Muscle layer of duodenum (tissue), 2 donors: ENCODE measurements at regions not wholly inside any gene's neighbourhood (a gene's known extent, or its start where the extent isn't known, plus 50 kb on each side); places are given as distances from the start of the nearest gene placed in this dataset.
"Not testable (repeated sequence)": the region's sequence is repeated elsewhere in the genome, so short reads cannot be mapped to it uniquely, and the experiment has no call there.

Experiments
- H3K27ac ChIP-seq: one replicate; pipeline ENCODE4 v1.7.0; 2013; ENCODE audit warnings: mild to moderate bottlenecking, low read length
- H3K27me3 ChIP-seq: one replicate; pipeline ENCODE4 v1.7.0; 2013; ENCODE audit warnings: low read depth, mild to moderate bottlenecking, control low read depth, low read length
- H3K36me3 ChIP-seq, 2 donors: one replicate each; pipeline ENCODE4 v1.7.0; 2013; ENCODE audit warnings: low read length in 2 of 2, control low read depth in 1 of 2, mild to moderate bottlenecking in 1 of 2; ENCODE audit not compliant: insufficient read depth in 2 of 2, control insufficient read depth in 1 of 2
- H3K4me1 ChIP-seq, 2 donors: one replicate each; pipeline ENCODE4 v1.7.0; 2013; ENCODE audit warnings: low read length in 2 of 2, mild to moderate bottlenecking in 2 of 2, control low read depth in 1 of 2, moderate library complexity in 1 of 2; ENCODE audit not compliant: insufficient read depth in 2 of 2, control insufficient read depth in 1 of 2
- H3K4me3 ChIP-seq, 2 donors: one replicate each; pipeline ENCODE4 v1.7.0; 2013; ENCODE audit warnings: low read length in 2 of 2, low read depth in 1 of 2, mild to moderate bottlenecking in 1 of 2
- H3K9me3 ChIP-seq, 2 donors: one replicate each; pipeline ENCODE4 v1.7.0; 2013; ENCODE audit warnings: low read length in 2 of 2, control low read depth in 1 of 2, mild to moderate bottlenecking in 1 of 2; ENCODE audit not compliant: control insufficient read depth in 1 of 2
- donor health status: healthy.

- Histone ChIP-seq H3K27ac (no peak overlapping the region), H3K4me1 (no peaks in the 10 kb centered on the region), H3K27me3 (no peaks in the 10 kb centered on the region), H3K36me3 (no peaks in the 10 kb centered on the region), H3K9me3 (no peaks in the 10 kb centered on the region), H3K4me3 (no peak overlapping the region)
These were observed 118.0 kb downstream of the PWWP3B start for GRCh38 chrX:106286053-106286650.

DNA sequence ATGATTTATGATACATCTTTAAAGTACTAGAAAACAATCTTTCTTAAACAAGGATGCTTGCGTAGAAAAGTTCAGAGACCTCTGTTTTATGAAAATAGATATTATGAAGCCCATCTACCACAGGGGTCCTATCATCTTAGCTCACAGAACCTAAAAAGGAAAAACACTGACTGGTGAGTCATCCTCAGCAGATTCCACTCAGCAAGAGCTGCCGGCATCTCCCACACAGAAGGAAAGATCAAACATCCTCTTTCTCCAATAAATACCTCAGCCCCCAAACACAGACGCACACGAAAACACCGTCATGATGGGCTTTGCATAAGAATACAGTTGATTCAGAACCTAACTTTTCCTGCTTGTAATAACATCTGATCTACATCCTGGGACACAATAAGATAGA lies 122.7 kb downstream of the PWWP3B start:
- H3K4me1 ChIP-seq, H3K27me3 ChIP-seq, H3K27ac ChIP-seq, H3K9me3 ChIP-seq, H3K36me3 ChIP-seq, H3K4me3 ChIP-seq: not testable (repeated sequence)

- not testable (repeated sequence) for H3K9me3 ChIP-seq, H3K27ac ChIP-seq, H3K4me3 ChIP-seq, H3K36me3 ChIP-seq, H3K4me1 ChIP-seq, H3K27me3 ChIP-seq
These were observed 123.8 kb downstream of the PWWP3B start for GRCh38 chrX:106291779-106292390.

GRCh38 chrX:106300239-106300638 lies 132.1 kb downstream of the PWWP3B start:
- Histone ChIP-seq H3K4me1 (no peaks in the 10 kb centered on the region), H3K4me3 (no peak overlapping the region), H3K9me3 (no peaks in the 10 kb centered on the region), H3K36me3 (no peaks in the 10 kb centered on the region), H3K27me3 (no peaks in the 10 kb centered on the region), H3K27ac (no peak overlapping the region)

DNA sequence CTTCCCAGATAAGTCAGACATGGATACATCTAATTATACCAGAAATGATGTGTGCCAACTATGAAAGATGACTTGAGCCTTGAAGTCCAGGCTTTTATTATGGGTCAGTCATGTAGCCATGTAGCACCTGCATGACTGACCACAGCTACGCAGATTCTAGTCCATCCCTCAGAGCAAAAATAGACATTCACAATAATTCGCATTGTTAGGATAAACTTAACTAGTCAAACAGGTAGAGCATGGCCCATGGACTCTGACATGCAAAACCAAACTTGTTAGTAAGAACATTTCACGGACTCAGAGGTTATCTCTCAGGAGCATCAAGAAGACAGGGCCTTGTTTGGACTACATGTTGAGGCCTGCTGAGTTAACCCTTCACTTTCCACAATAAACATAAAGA lies 132.6 kb downstream of the PWWP3B start:
- H3K9me3 ChIP-seq: no peaks in the 10 kb centered on the region
- no peak overlapping the region for H3K4me3 ChIP-seq
- H3K27ac ChIP-seq: no peak overlapping the region
- no peaks in the 10 kb centered on the region for H3K36me3 ChIP-seq
- no peaks in the 10 kb centered on the region for H3K27me3 ChIP-seq
- no peaks in the 10 kb centered on the region for H3K4me1 ChIP-seq

DNA sequence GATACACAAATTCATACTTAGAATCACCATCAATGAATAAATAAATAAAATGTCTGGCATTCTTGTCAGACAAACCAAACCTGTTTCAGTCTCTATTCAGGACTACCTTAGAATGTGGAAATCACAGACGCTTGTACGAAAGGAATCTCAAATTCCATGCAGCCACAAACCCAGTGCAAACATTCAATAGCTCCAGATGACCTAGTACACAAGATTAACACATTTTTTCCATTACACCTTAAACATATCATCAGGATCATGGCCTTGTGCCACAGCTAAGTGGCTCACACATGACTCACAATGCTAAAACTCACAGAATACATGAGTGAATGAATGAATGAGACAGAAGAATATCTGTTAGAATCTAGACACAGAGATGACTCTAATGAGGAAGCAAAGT lies 134.2 kb downstream of the PWWP3B start:
- no peaks in the 10 kb centered on the region for H3K36me3 ChIP-seq
- no peak overlapping the region for H3K27ac ChIP-seq
- H3K4me3 ChIP-seq: no peak overlapping the region
- no peaks in the 10 kb centered on the region for H3K4me1 ChIP-seq
- no peaks in the 10 kb centered on the region for H3K9me3 ChIP-seq
- no peaks in the 10 kb centered on the region for H3K27me3 ChIP-seq

DNA sequence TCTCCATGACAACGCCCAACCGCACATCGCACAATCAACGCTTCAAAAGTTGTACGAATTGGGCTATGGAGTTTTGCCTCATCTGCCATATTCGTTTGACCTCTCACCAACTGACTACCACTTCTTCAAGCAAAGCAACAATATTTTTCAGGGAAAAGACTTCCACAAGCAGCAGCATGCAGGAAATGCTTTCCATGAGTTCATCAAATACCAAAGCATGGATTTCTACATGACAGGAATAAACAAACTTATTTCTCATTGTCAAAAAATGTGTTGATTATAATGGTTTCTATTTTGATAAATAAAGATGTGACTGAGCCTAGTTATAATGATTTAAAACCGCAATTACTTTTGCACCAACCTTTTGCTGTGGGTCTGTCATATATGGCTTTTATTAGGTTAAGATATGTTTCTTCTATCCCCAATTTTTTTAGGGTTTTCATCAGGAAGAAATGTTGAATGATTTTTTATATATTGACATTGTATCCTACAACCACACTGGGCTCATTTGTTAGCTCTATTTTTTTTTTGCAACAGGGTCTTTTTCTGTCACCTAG lies 138.4 kb downstream of the PWWP3B start:
- Histone ChIP-seq H3K9me3 (no peaks in the 10 kb centered on the region), H3K27me3 (no peaks in the 10 kb centered on the region), H3K36me3 (no peaks in the 10 kb centered on the region), H3K4me1 (no peaks in the 10 kb centered on the region), H3K4me3 (no peak overlapping the region), H3K27ac (no peak overlapping the region)

- no peaks in the 10 kb centered on the region for H3K4me1 ChIP-seq
- no peak overlapping the region for H3K27ac ChIP-seq
- no peaks in the 10 kb centered on the region for H3K36me3 ChIP-seq
- H3K27me3 ChIP-seq: no peaks in the 10 kb centered on the region
- no peak overlapping the region for H3K4me3 ChIP-seq
- H3K9me3 ChIP-seq: no peaks in the 10 kb centered on the region
These were observed 155.3 kb downstream of the PWWP3B start for GRCh38 chrX:106323357-106323756.

DNA sequence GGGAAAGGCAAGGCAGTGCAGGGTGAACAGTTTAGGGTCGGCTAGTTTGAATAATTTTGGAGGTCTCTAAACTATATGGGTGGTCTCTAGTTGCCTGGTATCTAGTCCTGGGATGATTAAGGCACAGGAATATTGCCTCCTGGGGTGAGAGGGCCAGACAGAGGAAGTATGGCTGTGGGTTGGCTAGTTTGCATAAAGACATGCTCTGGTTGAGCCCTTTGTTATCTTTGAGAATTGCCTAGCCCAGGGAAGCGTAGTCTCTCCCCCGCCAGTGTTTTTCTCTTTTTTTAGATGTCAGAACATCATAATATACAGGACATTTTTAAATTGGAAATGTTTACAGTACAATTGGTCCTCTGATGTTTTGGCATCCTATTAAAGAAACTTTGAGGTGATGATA lies 163.5 kb downstream of the PWWP3B start:
- Histone ChIP-seq H3K9me3 (no peaks in the 10 kb centered on the region), H3K27me3 (no peaks in the 10 kb centered on the region), H3K36me3 (no peaks in the 10 kb centered on the region), H3K4me3 (no peak overlapping the region), H3K4me1 (no peaks in the 10 kb centered on the region), H3K27ac (no peak overlapping the region)

- Histone ChIP-seq H3K4me3 (no peak overlapping the region), H3K4me1 (no peaks in the 10 kb centered on the region), H3K36me3 (no peaks in the 10 kb centered on the region), H3K27ac (no peak overlapping the region), H3K27me3 (no peaks in the 10 kb centered on the region), H3K9me3 (no peaks in the 10 kb centered on the region)
These were observed 173.7 kb downstream of the PWWP3B start for GRCh38 chrX:106341823-106342222.

DNA sequence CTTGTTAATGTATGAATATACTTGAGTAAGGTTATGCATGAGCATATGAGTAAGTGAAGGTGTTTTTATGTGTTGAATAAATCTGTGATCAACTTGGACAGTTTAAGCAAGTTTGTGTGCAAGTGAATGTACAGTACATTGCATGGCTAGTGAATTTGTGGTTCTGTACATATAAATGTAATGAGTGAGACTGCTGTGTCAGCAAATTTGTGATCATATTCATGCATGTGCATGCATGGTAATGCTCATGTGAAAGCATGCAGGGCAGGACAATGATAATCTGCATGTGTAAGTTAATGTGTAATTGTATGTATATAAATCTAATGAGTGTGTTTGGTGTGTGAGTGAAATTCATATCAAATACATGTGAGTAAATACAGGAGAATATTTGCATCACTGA lies 188.5 kb downstream of the PWWP3B start:
- H3K27ac ChIP-seq: no peak overlapping the region
- H3K36me3 ChIP-seq: no peaks in the 10 kb centered on the region
- no peaks in the 10 kb centered on the region for H3K27me3 ChIP-seq
- no peaks in the 10 kb centered on the region for H3K9me3 ChIP-seq
- no peak overlapping the region for H3K4me3 ChIP-seq
- H3K4me1 ChIP-seq: no peaks in the 10 kb centered on the region

- no peaks in the 10 kb centered on the region for H3K27me3 ChIP-seq
- H3K27ac ChIP-seq: no peak overlapping the region
- no peak overlapping the region for H3K4me3 ChIP-seq
- no peaks in the 10 kb centered on the region for H3K36me3 ChIP-seq
- H3K4me1 ChIP-seq: no peaks in the 10 kb centered on the region
- no peaks in the 10 kb centered on the region for H3K9me3 ChIP-seq
These were observed 195.1 kb downstream of the PWWP3B start for GRCh38 chrX:106363214-106363613.
